ENCODE measurements at regions not wholly inside any gene's neighbourhood (a gene's known extent, or its start where the extent isn't known, plus 50 kb on each side); places are given as distances from the start of the nearest gene placed in this dataset.
"Not testable (repeated sequence)": the region's sequence is repeated elsewhere in the genome, so short reads cannot be mapped to it uniquely, and the experiment has no call there.

DNA sequence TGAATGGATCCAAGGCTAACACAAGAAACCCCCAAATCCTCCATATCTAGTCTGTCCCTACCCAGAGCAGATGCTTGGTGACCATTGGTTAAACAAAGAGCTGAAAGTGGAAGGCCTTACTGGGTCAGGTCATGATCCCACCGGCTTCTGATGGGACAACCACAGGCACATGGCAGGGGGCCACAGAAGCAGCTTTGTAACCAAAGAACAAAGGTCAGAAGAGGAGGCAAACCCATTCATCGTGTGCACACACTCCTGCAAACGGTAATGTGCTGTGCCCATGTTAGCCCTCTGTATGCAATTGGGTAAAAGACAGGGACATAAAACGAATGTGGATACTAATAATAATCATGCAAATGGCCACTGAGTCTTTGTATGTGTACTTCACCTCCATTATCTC is 133.3 kb upstream of the SLC6A11 start:
- DNase-seq: no peak
- Mint-ChIP-seq H3K9me3 (no peaks in the 10 kb centered on the region), H3K36me3 (ENCODE audit: low read depth) (no peaks in the 10 kb centered on the region), H3K4me3 (no peak overlapping the region), H3K27me3 (peaks cover 9% of the 10 kb centered on the region), H3K4me1 (ENCODE audit: low read depth) (no peaks in the 10 kb centered on the region), H3K27ac (no peak overlapping the region)

DNA sequence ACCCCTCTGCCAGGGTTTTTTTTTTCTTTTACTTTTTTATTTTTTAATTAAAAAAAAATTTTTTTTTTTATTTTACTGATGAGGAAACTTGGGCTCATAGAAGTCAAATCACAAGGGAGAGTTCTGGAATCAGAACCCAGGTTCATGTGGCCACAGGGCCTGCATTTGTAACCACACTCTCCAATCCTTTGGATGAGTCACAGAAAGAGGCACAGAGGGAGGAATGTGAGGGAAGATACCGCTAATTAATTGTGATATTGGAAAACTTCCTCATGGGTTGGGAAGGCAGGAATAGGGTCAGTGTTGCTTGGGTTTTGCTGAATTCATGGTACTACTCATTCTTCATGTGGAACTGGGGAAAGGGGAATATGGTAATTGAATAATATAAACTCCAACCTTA is 132.9 kb upstream of the SLC6A11 start:
- H3K27me3 Mint-ChIP-seq: peaks cover 9% of the 10 kb centered on the region
- no peaks in the 10 kb centered on the region for H3K9me3 Mint-ChIP-seq
- H3K4me3 Mint-ChIP-seq: no peak overlapping the region
- DNase-seq: no peak
- no peaks in the 10 kb centered on the region for H3K36me3 Mint-ChIP-seq (ENCODE audit: low read depth)
- no peak overlapping the region for H3K27ac Mint-ChIP-seq
- no peaks in the 10 kb centered on the region for H3K4me1 Mint-ChIP-seq (ENCODE audit: low read depth)

DNA sequence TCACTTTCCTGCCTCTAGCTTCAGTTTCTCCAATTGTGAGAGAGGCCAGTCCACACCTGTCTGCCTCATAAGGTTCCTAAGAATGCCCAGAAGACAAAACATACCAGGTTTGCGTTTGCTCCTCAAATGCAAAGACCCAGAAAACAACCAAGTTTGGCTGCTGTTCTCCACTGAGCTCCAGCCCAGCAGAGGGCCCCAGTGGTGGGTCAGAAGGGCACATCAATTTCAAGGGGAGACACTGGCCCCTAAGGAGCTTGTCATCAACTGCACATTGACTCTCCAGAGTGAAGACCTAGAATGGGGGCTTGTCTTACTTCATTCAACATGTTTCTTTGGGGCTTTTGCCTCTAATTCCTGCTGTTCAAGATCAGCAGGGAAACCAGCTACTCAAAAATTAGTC is 127.9 kb upstream of the SLC6A11 start:
- H3K27ac Mint-ChIP-seq: no peak overlapping the region
- H3K27me3 Mint-ChIP-seq: peaks cover 13% of the 10 kb centered on the region
- DNase-seq: no peak
- no peak overlapping the region for H3K4me3 Mint-ChIP-seq
- no peaks in the 10 kb centered on the region for H3K36me3 Mint-ChIP-seq (ENCODE audit: low read depth)
- no peaks in the 10 kb centered on the region for H3K4me1 Mint-ChIP-seq (ENCODE audit: low read depth)
- no peaks in the 10 kb centered on the region for H3K9me3 Mint-ChIP-seq

DNA sequence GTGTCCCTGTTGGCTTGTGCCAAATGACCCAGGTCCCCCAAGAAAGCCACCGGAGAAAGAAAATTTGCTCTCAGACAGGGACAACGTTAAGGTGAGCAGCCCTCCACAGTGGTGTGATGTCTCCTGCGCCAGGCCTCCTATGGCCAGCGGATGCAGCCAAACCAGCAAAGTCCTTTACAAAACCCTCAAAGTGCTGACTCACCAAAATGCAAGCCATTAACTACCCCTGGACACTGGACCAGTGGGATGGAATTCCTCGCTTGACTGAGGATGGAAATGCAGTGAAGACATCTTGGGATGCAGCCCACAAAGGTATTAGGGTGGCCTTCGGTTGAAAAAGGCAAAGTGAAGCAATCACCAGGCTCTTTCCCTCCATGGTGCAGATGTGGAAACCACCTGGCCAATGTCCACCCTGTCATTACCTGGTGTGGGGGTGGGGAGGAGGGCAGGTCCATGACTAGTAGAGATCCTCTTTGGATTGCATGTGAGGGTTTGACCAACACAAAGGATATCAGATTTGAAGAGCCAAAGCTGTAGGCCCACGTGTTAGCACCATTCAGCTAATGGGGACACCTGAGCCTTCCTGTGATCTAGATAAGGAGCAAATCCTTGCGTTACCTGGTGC is 127.4 kb upstream of the SLC6A11 start:
- Mint-ChIP-seq H3K27ac (no peak overlapping the region), H3K4me3 (no peak overlapping the region), H3K9me3 (no peaks in the 10 kb centered on the region), H3K4me1 (ENCODE audit: low read depth) (no peaks in the 10 kb centered on the region), H3K36me3 (ENCODE audit: low read depth) (no peaks in the 10 kb centered on the region), H3K27me3 (peaks cover 13% of the 10 kb centered on the region)
- no peak for DNase-seq

DNA sequence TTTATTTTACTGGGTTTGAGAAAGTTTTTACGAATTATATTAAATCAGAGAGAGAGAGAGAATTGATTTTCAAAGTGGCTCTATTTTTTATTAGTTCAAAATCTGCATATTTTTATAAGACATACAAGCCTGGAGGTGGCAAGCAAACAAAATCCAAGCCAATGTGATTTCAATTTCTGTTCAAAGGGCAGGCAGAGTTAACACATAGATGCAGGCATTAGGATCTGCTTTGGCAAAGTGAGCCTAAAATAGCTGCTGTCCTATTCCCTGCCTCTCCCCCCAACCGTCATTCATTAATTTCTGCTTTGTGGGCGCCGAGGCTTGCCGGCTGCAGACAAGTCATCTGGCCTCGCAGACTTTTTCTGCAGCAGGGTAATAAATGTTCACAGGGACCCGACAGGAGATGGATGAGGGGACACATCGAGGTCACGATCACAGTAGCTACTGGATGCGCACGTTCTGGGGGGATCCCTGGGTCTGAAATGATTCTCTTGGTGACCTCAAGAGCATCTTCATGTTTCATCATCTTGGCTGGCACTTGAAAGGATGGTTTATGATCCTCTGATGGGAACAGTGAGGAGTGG is 123.9 kb upstream of the SLC6A11 start:
- H3K4me1 Mint-ChIP-seq (ENCODE audit: low read depth): no peaks in the 10 kb centered on the region
- H3K27me3 Mint-ChIP-seq: peaks cover 16% of the 10 kb centered on the region
- no peak overlapping the region for H3K27ac Mint-ChIP-seq
- H3K4me3 Mint-ChIP-seq: no peak overlapping the region
- no peaks in the 10 kb centered on the region for H3K36me3 Mint-ChIP-seq (ENCODE audit: low read depth)
- H3K9me3 Mint-ChIP-seq: no peaks in the 10 kb centered on the region
- no peak for DNase-seq

DNA sequence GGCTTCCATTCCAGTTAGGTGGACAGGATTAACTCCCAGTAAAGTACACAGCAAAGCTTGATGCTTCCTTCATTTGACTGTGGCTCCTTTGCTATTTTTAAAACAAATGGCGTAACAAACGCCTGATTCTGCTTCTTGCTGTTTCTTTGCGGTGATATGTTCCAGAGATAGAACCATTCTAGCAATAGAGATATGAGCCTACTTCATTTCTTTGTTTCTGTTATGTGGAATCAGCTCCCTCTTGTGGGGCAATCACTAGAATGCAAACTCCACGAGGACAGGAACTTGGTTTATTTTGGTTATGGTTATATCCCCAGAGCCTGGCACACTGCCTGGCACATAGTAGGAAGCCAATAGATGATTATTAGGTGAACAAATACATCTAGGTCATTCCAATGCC is 122.6 kb upstream of the SLC6A11 start:
- H3K27ac Mint-ChIP-seq: no peak overlapping the region
- H3K36me3 Mint-ChIP-seq (ENCODE audit: low read depth): no peaks in the 10 kb centered on the region
- peaks cover 21% of the 10 kb centered on the region for H3K27me3 Mint-ChIP-seq
- DNase-seq: no peak
- H3K4me3 Mint-ChIP-seq: no peak overlapping the region
- no peaks in the 10 kb centered on the region for H3K4me1 Mint-ChIP-seq (ENCODE audit: low read depth)
- no peaks in the 10 kb centered on the region for H3K9me3 Mint-ChIP-seq

DNA sequence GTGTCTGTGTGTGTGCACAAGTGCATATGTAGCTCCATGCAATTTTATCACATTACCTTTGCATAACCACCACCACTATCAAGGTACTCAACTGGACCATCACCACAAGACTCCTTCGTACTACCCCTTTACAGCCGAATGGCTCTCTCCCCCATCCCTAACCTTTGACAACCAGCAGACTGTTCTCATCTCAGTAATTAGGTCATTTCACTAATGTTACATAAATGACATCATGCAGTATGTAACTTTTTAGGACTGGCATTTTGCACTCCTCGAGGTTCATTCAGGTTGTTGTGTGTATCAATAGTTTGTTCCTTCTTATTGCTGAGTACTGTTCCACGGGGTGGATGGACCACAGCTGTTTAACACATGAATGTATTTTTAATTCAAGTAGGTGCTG is 121.8 kb upstream of the SLC6A11 start:
- Mint-ChIP-seq H3K4me3 (no peak overlapping the region), H3K27me3 (peaks cover 25% of the 10 kb centered on the region), H3K9me3 (no peaks in the 10 kb centered on the region), H3K4me1 (ENCODE audit: low read depth) (no peaks in the 10 kb centered on the region), H3K36me3 (ENCODE audit: low read depth) (no peaks in the 10 kb centered on the region), H3K27ac (no peak overlapping the region)
- no peak for DNase-seq

DNA sequence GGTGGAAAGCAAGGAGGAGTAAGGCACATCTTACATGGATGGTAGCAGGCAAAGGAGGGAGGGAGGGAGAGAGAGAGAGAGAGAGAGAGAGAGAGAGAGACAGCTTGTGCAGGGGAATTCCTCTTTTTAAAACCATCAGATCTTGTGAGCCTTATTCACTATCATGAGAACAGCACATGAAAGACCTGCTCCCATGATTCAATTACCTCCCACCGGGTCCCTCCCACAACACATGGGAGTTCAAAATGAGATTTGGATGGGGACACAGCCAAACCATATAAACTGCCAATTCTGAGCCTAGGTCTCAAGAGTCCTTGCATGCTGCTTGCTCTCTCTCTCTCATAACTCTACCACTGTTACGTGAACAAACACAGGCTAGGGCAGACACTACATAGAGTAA is 120.8 kb upstream of the SLC6A11 start:
- H3K27ac Mint-ChIP-seq; H3K36me3 Mint-ChIP-seq (ENCODE audit: low read depth); DNase-seq; H3K9me3 Mint-ChIP-seq; H3K4me1 Mint-ChIP-seq (ENCODE audit: low read depth); H3K4me3 Mint-ChIP-seq: not testable (repeated sequence)
- H3K27me3 Mint-ChIP-seq: peaks cover 29% of the 10 kb centered on the region

DNA sequence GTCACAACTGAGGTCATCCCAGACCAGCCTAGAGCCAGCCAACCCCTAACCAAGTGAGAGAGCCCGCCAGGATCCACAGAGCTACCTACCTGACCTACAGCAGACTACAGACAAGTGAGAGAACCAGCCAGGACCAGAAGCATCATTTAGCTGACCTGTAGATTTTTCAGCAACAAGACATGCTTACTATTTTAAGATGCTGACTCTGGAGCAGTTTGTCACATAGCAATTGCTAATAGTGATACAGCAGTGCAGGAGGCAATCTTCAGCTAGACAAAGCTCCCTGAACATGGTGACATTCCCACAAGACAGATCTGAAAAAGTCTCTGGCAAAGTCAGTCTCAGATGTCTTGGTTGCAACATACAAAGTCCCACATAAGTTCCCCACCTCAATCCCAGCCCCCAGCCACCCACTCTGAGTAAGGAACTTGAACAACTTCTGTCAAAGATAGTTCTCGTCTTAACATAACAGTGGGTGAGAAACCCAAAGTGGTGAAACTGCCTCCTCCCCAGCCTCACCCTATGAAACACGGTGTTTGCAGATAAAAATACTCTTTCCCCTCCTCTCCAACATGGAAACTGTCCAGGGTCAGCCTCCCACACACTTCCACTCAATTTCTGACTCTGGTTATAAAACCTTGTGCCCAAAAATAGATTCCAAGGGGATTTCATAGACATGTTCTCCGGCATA is 120.3 kb upstream of the SLC6A11 start:
- no peaks in the 10 kb centered on the region for H3K36me3 Mint-ChIP-seq (ENCODE audit: low read depth)
- DNase-seq: no peak
- H3K4me1 Mint-ChIP-seq (ENCODE audit: low read depth): peaks cover 2% of the 10 kb centered on the region
- peaks cover 34% of the 10 kb centered on the region for H3K27me3 Mint-ChIP-seq
- H3K4me3 Mint-ChIP-seq: no peak overlapping the region
- no peaks in the 10 kb centered on the region for H3K9me3 Mint-ChIP-seq
- no peak overlapping the region for H3K27ac Mint-ChIP-seq

DNA sequence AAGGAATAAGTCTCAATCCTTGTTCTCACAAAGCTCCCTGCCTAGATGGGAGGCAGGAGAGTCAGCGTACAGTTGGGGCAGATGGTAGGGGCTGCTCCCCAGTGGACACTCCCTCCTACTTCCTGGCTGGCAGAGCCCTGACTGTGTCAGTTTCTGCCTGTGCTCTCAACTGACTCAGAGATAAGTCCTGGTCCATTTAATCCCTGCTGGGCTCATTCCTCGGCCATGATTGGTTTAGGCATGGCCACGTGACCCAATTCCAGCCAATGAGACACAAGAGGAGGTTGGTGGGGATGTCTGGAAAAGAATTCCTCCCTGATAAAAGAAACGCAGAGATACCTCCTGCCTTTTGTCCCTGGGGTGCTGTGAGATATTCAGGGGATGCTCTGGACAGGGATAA is 118.1 kb upstream of the SLC6A11 start:
- peaks cover 48% of the 10 kb centered on the region for H3K27me3 Mint-ChIP-seq

DNA sequence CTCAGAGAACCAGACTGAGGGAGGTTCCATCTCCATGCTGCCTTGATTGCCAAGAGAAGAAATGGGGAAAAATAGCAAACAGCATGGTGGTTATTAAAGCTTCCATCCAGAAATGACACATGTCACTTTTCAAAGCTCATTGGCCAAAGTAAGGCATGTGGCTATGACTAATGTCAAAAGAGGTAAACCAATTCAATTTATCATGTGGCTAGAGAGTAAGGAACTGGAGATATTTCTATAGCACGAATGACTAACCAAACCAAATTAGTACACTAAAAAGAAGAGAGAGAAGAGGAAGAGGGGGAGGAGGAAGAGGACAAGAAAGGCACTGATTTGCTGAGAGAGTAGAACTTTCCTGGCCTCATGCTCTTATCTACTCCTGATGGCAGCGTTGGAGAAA is 115.2 kb upstream of the SLC6A11 start:
- Mint-ChIP-seq H3K27me3 (peaks cover 71% of the 10 kb centered on the region), H3K27ac (no peak overlapping the region), H3K36me3 (ENCODE audit: low read depth) (no peaks in the 10 kb centered on the region), H3K4me1 (ENCODE audit: low read depth) (peaks cover 6% of the 10 kb centered on the region), H3K4me3 (no peak overlapping the region), H3K9me3 (no peaks in the 10 kb centered on the region)
- no peak for DNase-seq

More for the DNA sequence above, 118.1 kb upstream of the SLC6A11 start:
- no peak for DNase-seq
- H3K27ac Mint-ChIP-seq: no peak overlapping the region
- no peak overlapping the region for H3K4me3 Mint-ChIP-seq
- H3K9me3 Mint-ChIP-seq: no peaks in the 10 kb centered on the region
- H3K36me3 Mint-ChIP-seq (ENCODE audit: low read depth): no peaks in the 10 kb centered on the region
- H3K4me1 Mint-ChIP-seq (ENCODE audit: low read depth): peaks cover 6% of the 10 kb centered on the region

DNA sequence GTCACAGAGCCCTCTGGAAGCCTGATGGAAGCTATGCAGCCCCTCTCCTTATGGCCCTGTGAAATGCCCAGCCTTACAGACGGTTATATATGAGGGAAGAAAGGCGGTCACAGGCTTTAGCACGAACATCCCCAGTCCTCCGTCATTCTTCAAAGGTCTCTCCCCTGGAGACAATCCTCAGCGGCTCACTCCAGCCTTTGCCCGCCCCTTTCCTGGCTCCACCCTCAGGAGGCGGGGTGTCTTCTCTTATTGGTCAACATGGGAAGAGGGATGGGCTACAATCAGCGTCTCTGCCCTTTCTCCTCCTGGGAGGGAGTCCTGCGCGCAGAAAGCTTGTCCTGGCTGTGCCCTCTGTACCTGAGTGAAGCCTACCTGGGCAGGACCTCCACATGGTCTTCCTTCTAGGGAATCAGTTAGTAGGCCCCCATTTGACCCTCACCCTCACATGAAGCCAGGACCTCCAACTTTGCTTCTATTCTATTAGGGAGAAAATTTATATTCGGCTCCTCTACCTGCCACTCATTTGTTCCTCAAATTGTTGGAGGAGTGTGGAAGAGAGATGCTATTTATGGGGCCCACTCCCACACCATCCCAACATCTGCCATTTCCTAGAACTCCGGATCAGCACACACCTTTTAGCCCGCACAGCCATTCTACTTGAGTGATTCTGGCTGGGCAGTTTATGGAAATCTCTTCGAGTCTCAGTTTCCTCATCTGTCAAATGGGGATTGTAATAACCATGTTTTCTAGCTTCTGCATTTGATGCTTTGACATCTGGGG is 112.9 kb upstream of the SLC6A11 start:
- H3K36me3 Mint-ChIP-seq (ENCODE audit: low read depth): no peaks in the 10 kb centered on the region
- H3K27ac Mint-ChIP-seq: no peak overlapping the region
- H3K9me3 Mint-ChIP-seq: no peaks in the 10 kb centered on the region
- H3K27me3 Mint-ChIP-seq: peaks cover 74% of the 10 kb centered on the region
- H3K4me3 Mint-ChIP-seq: no peak overlapping the region
- DNase-seq: peak; percentile 42
- peaks cover 14% of the 10 kb centered on the region for H3K4me1 Mint-ChIP-seq (ENCODE audit: low read depth)

DNA sequence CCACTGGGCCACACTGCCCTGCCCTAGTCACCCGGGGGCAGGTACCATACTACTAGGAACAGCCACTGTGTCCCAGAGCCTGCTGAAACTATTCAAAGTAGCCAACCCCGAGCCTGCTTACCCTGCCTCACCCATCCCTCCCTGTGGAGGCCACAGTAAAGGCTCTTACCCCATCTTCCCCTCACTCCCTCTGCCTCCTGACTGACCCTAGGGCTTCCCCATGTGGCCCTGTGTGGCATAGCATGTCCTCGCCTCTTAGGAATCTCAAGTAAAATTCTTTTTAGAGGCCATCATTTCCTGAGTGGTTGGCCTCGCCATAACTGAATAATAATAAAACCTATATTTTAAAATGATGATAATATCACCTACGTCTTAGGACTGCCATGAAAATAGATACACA is 112.2 kb upstream of the SLC6A11 start:
- Mint-ChIP-seq H3K9me3 (no peaks in the 10 kb centered on the region), H3K36me3 (ENCODE audit: low read depth) (no peaks in the 10 kb centered on the region), H3K4me3 (no peak overlapping the region), H3K27me3 (peaks cover 80% of the 10 kb centered on the region), H3K4me1 (ENCODE audit: low read depth) (peaks cover 14% of the 10 kb centered on the region), H3K27ac (no peak overlapping the region)
- DNase-seq: no peak

DNA sequence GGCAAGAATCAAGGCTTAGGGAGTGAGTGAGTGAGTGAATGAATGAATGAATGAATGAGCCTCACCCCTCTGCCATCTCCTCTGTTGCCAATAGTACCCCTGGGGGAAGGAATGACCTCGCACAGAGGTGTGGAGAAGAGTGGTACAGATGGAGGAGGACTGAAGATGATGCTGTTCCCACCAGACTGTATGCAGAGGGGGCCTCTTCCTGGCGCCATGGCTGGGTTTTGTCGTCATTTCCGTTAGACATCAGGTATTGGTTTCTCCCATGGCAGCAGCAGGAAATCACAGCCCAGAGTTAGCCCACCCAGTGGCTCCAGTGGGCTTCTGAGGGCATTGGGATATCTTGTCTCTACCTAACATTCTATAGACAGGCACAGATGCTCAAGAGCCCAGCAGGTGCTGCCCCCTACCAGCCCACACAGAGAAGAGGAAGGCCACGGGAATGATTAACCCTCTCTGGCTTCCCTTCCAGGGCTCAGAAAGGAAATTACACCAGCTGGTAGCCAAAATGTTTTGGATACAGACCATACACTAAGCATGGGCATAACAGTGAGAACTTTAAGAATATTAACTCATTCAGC is 109.8 kb upstream of the SLC6A11 start:
- peaks cover 87% of the 10 kb centered on the region for H3K27me3 Mint-ChIP-seq
- no peaks in the 10 kb centered on the region for H3K36me3 Mint-ChIP-seq (ENCODE audit: low read depth)
- H3K27ac Mint-ChIP-seq: no peak overlapping the region
- no peak overlapping the region for H3K4me3 Mint-ChIP-seq
- no peaks in the 10 kb centered on the region for H3K9me3 Mint-ChIP-seq
- no peak for DNase-seq
- peaks cover 8% of the 10 kb centered on the region for H3K4me1 Mint-ChIP-seq (ENCODE audit: low read depth)

All from activated T-cell treated with anti-CD3 and anti-CD28 coated beads, Interleukin-2, amount 50 U/mL, for 24 hours (primary cell).